Activated naive CD8-positive, alpha-beta T cell treated with anti-CD3 and anti-CD28 coated beads for 36 hours (primary cell): ENCODE measurements at regions not wholly inside any gene's neighbourhood (a gene's known extent, or its start where the extent isn't known, plus 50 kb on each side); places are given as distances from the start of the nearest gene placed in this dataset.

ENCODE experiments used
- DNase-seq: peaks from one replicate; pipeline ENCODE4 v3.0.0; 2021
- H3K27ac Mint-ChIP-seq: one replicate; pipeline ENCODE4 v1.8.0; 2022; ENCODE audit warnings: mild to moderate bottlenecking, moderate library complexity, mixed read lengths
- H3K27me3 Mint-ChIP-seq: one replicate; pipeline ENCODE4 v1.8.0; 2022; ENCODE audit warnings: mild to moderate bottlenecking, mixed read lengths
- H3K36me3 Mint-ChIP-seq: one replicate; pipeline ENCODE4 v1.8.0; 2021; ENCODE audit warnings: mild to moderate bottlenecking, mixed read lengths
- H3K4me1 Mint-ChIP-seq: one replicate; pipeline ENCODE4 v1.8.0; 2021; ENCODE audit warnings: mixed read lengths
- H3K4me3 Mint-ChIP-seq: one replicate; pipeline ENCODE4 v1.8.0; 2022; ENCODE audit warnings: mild to moderate bottlenecking, moderate library complexity, mixed read lengths
- H3K9me3 Mint-ChIP-seq: one replicate; pipeline ENCODE4 v1.8.0; 2022; ENCODE audit warnings: mixed read lengths

DNA sequence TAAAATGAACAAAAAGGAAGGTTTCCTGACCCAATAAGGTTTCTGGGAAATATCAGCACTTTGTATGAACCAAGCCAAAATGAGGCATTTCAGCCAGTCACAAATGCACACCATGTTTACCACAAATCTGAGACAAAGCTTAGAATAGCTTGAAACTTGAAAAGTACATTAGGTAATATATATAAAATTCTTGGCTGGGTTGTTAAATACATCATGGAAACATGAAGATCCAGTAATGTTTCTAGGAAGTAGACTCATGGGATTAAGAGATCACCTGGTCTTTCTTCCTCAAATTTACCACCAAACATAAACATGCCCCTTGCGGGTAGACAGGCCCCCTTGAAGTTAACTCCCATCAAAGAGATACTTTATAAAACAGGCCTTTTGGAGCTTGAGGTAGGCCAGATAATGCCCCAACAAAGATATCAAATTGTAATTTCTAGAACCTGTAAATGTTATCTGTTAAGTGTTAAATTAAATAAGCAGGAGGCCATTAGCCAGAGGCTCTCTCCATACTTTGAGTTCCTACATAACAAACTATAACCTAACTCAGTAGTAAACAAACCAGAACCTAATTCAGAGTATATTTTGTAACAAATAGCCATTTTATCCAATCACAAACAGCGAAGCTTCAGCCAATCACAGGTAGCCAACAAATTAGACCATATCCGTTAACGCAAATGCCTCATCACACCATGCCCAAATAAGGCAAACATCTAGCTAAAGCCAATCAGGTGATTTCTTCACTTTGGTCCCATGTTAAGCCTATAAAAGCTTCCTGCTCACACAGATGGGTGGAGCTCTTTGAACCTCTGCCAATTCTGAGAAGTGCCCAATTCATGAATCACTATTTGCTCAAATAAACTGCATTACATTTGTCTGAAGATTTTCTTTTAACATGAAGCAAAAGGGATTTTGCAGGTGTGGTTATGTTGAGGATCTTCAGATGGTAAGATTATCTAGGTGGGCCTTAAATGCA, 127.9 kb upstream of the TARS1 start:
- Mint-ChIP-seq H3K27me3 (peaks cover 10% of the 10 kb centered on the region), H3K4me3 (no peak overlapping the region), H3K27ac (no peak overlapping the region), H3K4me1 (peaks cover 9% of the 10 kb centered on the region), H3K36me3 (no peaks in the 10 kb centered on the region), H3K9me3 (no peaks in the 10 kb centered on the region)
- no peak for DNase-seq

DNA sequence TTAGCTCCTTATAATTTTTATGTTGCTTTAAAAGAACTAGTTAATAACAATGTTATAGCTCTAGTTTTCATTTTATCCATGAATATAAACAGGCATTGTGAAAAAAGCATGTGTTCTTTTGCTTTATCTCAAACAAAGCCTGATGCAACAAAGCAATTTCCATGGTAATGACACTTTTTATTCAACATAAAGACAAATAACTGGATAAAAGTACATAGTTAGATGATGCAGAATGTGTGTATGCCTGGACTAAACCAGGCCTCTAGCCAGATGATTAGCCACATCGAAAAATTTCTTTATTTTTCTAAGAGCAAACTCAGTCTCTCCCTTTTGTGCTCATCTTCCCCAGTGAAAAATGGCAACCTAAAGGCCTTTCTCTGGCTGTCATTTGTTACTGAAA, 125.6 kb upstream of the TARS1 start:
- H3K27me3 Mint-ChIP-seq = no peaks in the 10 kb centered on the region
- H3K27ac Mint-ChIP-seq = no peak overlapping the region
- H3K36me3 Mint-ChIP-seq = no peaks in the 10 kb centered on the region
- H3K4me3 Mint-ChIP-seq = no peak overlapping the region
- no peak for DNase-seq
- H3K9me3 Mint-ChIP-seq = no peaks in the 10 kb centered on the region
- H3K4me1 Mint-ChIP-seq = peaks cover 9% of the 10 kb centered on the region

DNA sequence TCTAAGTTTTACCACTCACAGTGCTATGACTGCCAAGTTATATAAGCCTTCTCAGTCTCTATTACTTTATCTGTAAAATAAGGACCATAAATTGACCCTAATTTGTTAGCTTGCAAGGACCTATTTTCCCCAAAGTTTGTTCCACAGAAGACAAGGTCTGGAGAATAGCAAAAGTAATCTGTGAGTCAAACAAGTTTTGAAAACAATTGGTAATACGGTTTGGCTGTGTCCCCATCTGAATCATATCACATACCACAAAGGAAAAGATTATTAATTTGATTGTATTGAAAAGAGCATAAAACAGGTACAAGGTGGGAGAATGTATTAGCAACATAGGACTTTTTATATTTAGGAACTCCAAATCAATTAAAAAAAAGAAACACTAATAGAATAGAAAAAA, 124.0 kb upstream of the TARS1 start:
- H3K27ac Mint-ChIP-seq = no peak overlapping the region
- no peaks in the 10 kb centered on the region for H3K9me3 Mint-ChIP-seq
- no peak for DNase-seq
- H3K4me1 Mint-ChIP-seq = peaks cover 8% of the 10 kb centered on the region
- no peaks in the 10 kb centered on the region for H3K27me3 Mint-ChIP-seq
- H3K36me3 Mint-ChIP-seq = no peaks in the 10 kb centered on the region
- no peak overlapping the region for H3K4me3 Mint-ChIP-seq

DNA sequence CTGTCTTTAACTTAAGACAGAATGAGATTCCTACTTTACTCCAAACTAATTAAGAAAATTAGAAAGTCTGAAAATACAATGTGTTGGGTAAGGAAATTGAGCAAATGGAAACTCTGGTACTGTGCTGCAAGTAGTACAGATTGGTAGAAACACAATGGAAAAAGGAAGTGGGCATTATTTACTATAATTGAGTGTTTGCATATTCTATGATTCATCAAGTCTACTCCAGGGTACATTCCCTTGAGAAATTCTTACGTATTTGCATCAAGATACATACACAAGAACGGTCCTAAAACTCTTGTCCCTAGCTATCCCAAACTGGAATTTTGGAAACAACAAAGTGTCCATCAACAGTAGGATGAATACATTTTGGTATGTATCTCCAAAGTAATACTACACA, 123.5 kb upstream of the TARS1 start:
- no peaks in the 10 kb centered on the region for H3K36me3 Mint-ChIP-seq
- peaks cover 8% of the 10 kb centered on the region for H3K4me1 Mint-ChIP-seq
- H3K27me3 Mint-ChIP-seq = no peaks in the 10 kb centered on the region
- H3K27ac Mint-ChIP-seq = no peak overlapping the region
- H3K9me3 Mint-ChIP-seq = no peaks in the 10 kb centered on the region
- H3K4me3 Mint-ChIP-seq = no peak overlapping the region
- no peak for DNase-seq

DNA sequence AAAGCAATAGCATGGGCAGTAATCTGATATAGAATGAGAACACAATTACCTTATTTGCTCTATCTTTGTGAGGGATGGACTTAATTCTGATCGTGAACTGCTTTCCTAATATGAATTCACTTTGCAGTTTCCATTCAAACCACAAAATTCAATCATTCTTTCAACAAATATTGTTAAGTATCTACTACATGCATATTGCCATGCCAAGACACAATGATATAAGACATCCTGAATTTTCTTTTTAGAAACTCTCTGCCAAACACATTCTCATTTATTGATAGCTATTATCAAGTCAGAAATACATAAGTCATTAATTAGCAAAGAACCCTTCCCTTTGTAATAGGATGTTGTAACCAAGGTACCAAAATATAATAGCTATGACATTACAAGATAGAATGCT, 121.6 kb upstream of the TARS1 start:
- Mint-ChIP-seq H3K4me3 (no peak overlapping the region), H3K27me3 (no peaks in the 10 kb centered on the region), H3K9me3 (no peaks in the 10 kb centered on the region), H3K27ac (no peak overlapping the region), H3K36me3 (no peaks in the 10 kb centered on the region), H3K4me1 (peaks cover 8% of the 10 kb centered on the region)
- no peak for DNase-seq

GRCh38 chr5:33319841-33320240, 120.9 kb upstream of the TARS1 start:
- Mint-ChIP-seq H3K36me3 (no peaks in the 10 kb centered on the region), H3K4me3 (no peak overlapping the region), H3K4me1 (peaks cover 8% of the 10 kb centered on the region), H3K27ac (no peak overlapping the region), H3K9me3 (no peaks in the 10 kb centered on the region), H3K27me3 (no peaks in the 10 kb centered on the region)
- no peak for DNase-seq

GRCh38 chr5:33321026-33321425, 119.7 kb upstream of the TARS1 start:
- no peaks in the 10 kb centered on the region for H3K27me3 Mint-ChIP-seq
- no peaks in the 10 kb centered on the region for H3K36me3 Mint-ChIP-seq
- no peak overlapping the region for H3K27ac Mint-ChIP-seq
- H3K9me3 Mint-ChIP-seq = no peaks in the 10 kb centered on the region
- peaks cover 8% of the 10 kb centered on the region for H3K4me1 Mint-ChIP-seq
- no peak overlapping the region for H3K4me3 Mint-ChIP-seq
- no peak for DNase-seq

DNA sequence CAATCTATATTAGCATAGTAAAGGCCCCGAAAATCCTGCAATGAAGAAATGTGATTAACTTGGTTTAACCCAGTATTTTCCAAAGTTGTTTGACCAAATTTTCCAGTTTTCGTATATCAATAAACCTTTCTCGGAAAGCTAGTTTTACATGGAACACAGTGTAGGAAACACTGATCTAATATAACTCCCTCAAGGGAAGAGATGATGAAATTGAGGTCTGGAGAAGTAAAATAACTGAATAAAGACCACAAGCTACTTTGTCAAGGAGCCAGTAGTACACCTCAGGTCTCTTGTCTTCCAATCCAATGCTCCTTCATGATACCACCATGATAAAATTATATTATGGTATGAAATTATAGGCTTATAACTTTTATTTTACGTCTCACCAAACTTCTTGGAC, 118.1 kb upstream of the TARS1 start:
- H3K27me3 Mint-ChIP-seq = no peaks in the 10 kb centered on the region
- H3K9me3 Mint-ChIP-seq = peaks cover 2% of the 10 kb centered on the region
- no peak overlapping the region for H3K27ac Mint-ChIP-seq
- peaks cover under 1% of the 10 kb centered on the region for H3K4me1 Mint-ChIP-seq
- H3K36me3 Mint-ChIP-seq = no peaks in the 10 kb centered on the region
- no peak overlapping the region for H3K4me3 Mint-ChIP-seq
- no peak for DNase-seq

GRCh38 chr5:33324667-33325307, 116.0 kb upstream of the TARS1 start:
- Mint-ChIP-seq H3K27ac (no peak overlapping the region), H3K36me3 (no peaks in the 10 kb centered on the region), H3K27me3 (no peaks in the 10 kb centered on the region), H3K9me3 (peaks cover 2% of the 10 kb centered on the region), H3K4me3 (no peak overlapping the region), H3K4me1 (no peaks in the 10 kb centered on the region)
- no peak for DNase-seq

DNA sequence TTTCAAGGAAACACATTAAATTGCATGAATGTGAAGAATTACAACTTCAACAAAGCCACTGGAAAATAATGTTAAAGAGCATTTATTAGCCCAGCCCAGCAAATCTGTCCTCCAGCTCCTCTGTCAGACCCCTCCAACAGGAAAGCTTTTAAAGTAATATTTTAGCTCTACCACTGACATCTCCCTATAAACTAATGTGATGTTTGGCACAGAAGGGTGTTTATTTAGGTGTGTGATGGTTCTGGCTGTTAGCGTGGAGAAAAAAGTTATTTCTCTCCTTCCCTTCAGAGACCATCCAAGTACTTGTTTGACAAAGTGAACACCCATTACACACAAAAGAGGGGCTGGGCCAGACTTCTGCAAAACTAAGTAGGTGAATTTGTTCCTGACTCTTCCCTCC, 111.9 kb upstream of the TARS1 start:
- no peak overlapping the region for H3K4me3 Mint-ChIP-seq
- H3K27me3 Mint-ChIP-seq = no peaks in the 10 kb centered on the region

DNA sequence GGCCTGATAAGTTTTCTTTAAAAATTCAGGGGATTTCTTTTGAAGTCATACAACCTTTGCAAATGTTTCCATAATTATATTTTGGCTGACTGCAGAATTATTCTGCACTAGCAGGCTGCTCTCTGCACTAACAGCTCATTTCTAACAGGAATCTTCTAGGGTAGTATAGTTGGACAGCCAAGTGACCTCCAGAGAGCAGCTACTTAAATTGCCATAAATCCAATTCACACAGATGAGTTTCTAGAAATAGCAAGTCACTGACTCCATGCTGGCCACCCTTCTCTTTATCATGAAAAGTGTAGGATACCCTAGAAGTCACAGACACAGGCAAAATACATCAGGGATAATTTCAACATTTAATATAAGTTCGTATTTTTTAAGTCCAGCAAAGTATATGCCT, 110.9 kb upstream of the TARS1 start:
- no peaks in the 10 kb centered on the region for H3K27me3 Mint-ChIP-seq
- DNase-seq = no peak
- H3K36me3 Mint-ChIP-seq = no peaks in the 10 kb centered on the region
- H3K27ac Mint-ChIP-seq = no peak overlapping the region
- no peak overlapping the region for H3K4me3 Mint-ChIP-seq
- peaks cover 2% of the 10 kb centered on the region for H3K9me3 Mint-ChIP-seq
- no peaks in the 10 kb centered on the region for H3K4me1 Mint-ChIP-seq

More for the DNA sequence above, 111.9 kb upstream of the TARS1 start:
- DNase-seq = no peak
- Mint-ChIP-seq H3K36me3 (no peaks in the 10 kb centered on the region), H3K4me1 (no peaks in the 10 kb centered on the region), H3K9me3 (peaks cover 2% of the 10 kb centered on the region), H3K27ac (no peak overlapping the region)

GRCh38 chr5:33330426-33330825, 110.3 kb upstream of the TARS1 start:
- no peak for DNase-seq
- H3K4me3 Mint-ChIP-seq = no peak overlapping the region
- H3K36me3 Mint-ChIP-seq = no peaks in the 10 kb centered on the region
- H3K27me3 Mint-ChIP-seq = no peaks in the 10 kb centered on the region
- H3K27ac Mint-ChIP-seq = no peak overlapping the region
- peaks cover 2% of the 10 kb centered on the region for H3K9me3 Mint-ChIP-seq
- H3K4me1 Mint-ChIP-seq = no peaks in the 10 kb centered on the region

DNA sequence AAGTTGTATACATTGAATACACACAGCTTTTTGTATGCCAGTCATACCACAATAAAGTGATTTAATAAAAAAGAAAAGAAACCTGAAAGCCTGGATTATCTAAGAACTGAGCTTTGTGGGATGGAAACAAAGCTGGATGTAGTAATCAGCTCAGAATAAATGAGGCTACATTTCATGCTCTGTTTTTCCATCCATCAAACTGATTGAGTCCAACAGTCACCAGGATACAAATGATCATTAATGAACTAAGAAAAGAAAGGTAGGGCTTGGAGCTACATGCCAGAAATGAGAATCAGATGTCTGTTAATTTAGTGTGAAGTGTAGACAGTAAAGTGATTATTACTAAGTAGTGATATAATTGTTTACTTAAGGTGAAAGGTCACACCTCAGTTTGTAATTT, 109.8 kb upstream of the TARS1 start:
- Mint-ChIP-seq H3K27me3 (no peaks in the 10 kb centered on the region), H3K4me3 (no peak overlapping the region), H3K36me3 (no peaks in the 10 kb centered on the region), H3K4me1 (no peaks in the 10 kb centered on the region), H3K27ac (no peak overlapping the region), H3K9me3 (peaks cover 2% of the 10 kb centered on the region)
- no peak for DNase-seq

GRCh38 chr5:33332804-33333203, 108.0 kb upstream of the TARS1 start:
- H3K4me1 Mint-ChIP-seq = no peaks in the 10 kb centered on the region
- no peak overlapping the region for H3K27ac Mint-ChIP-seq
- no peaks in the 10 kb centered on the region for H3K27me3 Mint-ChIP-seq
- DNase-seq = no peak
- no peak overlapping the region for H3K4me3 Mint-ChIP-seq
- no peaks in the 10 kb centered on the region for H3K9me3 Mint-ChIP-seq
- no peaks in the 10 kb centered on the region for H3K36me3 Mint-ChIP-seq

- no peaks in the 10 kb centered on the region for H3K36me3 Mint-ChIP-seq
- no peak for DNase-seq
- no peaks in the 10 kb centered on the region for H3K4me1 Mint-ChIP-seq
- H3K4me3 Mint-ChIP-seq = no peak overlapping the region
- no peaks in the 10 kb centered on the region for H3K27me3 Mint-ChIP-seq
- no peaks in the 10 kb centered on the region for H3K9me3 Mint-ChIP-seq
- no peak overlapping the region for H3K27ac Mint-ChIP-seq
Measured at GRCh38 chr5:33334829-33335228, 105.9 kb upstream of the TARS1 start.
